HepG2 (cell line): ENCODE measurements at regions not wholly inside any gene's neighbourhood (a gene's known extent, or its start where the extent isn't known, plus 50 kb on each side); places are given as distances from the start of the nearest gene placed in this dataset.

Experiments used
- AGO2 ChIP-seq: fragments of 200-400 bp; formaldehyde crosslinking; optimal IDR thresholded peaks from 2 replicates; pipeline ENCODE3; 2017; ENCODE audit warnings: mild to moderate bottlenecking, low read depth, low read length, moderate library complexity
- FOXC1 ChIP-seq: sonication (generic); formaldehyde crosslinking; IDR thresholded peaks from 2 replicates; pipeline ENCODE4 v1.8.0; 2022; ENCODE audit warnings: mild to moderate bottlenecking, missing genetic modification reagents, borderline replicate concordance
- FOXO1 ChIP-seq: sonication (generic); formaldehyde crosslinking; IDR thresholded peaks from 2 replicates; pipeline ENCODE4 v1.4.0; 2020; ENCODE audit warnings: missing genetic modification reagents
- FOXP1 ChIP-seq, 2 experiments: fragments of 450-650 bp in 1 of 2; IDR thresholded peaks; 2 replicates each; pipeline ENCODE4 v1.6.1; 2017 to 2018; ENCODE audit warnings: antibody characterized with exemption in 1 of 2
- HDAC1 ChIP-seq: sonication (generic); formaldehyde crosslinking; IDR thresholded peaks from 2 replicates; pipeline ENCODE4 v1.5.1; 2020; ENCODE audit warnings: mild to moderate bottlenecking, missing genetic modification reagents
- NCOA2 ChIP-seq: sonication (generic); formaldehyde crosslinking; IDR thresholded peaks from 2 replicates; pipeline ENCODE4 v1.8.0; 2022; ENCODE audit warnings: inconsistent platforms
- NFKBIZ ChIP-seq: IDR thresholded peaks from 2 replicates; pipeline ENCODE4 v1.6.1; 2018; ENCODE audit warnings: missing genetic modification reagents, missing compliant biosample characterization
- RAD51 ChIP-seq: fragments of 450-650 bp; IDR thresholded peaks from 2 replicates; pipeline ENCODE4 v1.6.1; 2016; ENCODE audit warnings: borderline replicate concordance
- RBAK ChIP-seq: sonication (generic); formaldehyde crosslinking; IDR thresholded peaks from 2 replicates; pipeline ENCODE4 v1.5.1; 2020; ENCODE audit warnings: mild to moderate bottlenecking, missing genetic modification reagents
- SPEN ChIP-seq: sonication (generic); formaldehyde crosslinking; IDR thresholded peaks from 2 replicates; pipeline ENCODE4 v1.5.1; 2020; ENCODE audit warnings: low read depth, mild to moderate bottlenecking, missing genetic modification reagents
- STAG1 ChIP-seq: sonication (generic); formaldehyde crosslinking; IDR thresholded peaks from 2 replicates; pipeline ENCODE4 v1.4.0; 2020; ENCODE audit warnings: missing genetic modification reagents
- TCF7 ChIP-seq: sonication (generic); IDR thresholded peaks from 2 replicates; pipeline ENCODE4 v1.6.1; 2016; ENCODE audit warnings: antibody characterized with exemption, low read depth
- ZNF260 ChIP-seq: sonication (generic); formaldehyde crosslinking; IDR thresholded peaks from 2 replicates; pipeline ENCODE4 v1.4.0; 2020; ENCODE audit warnings: missing genetic modification reagents, low read depth, mild to moderate bottlenecking, borderline replicate concordance
- ZNF562 ChIP-seq: sonication (generic); formaldehyde crosslinking; IDR thresholded peaks from 2 replicates; pipeline ENCODE4 v1.8.0; 2022; ENCODE audit warnings: missing genetic modification reagents, borderline replicate concordance
- ZNF672 ChIP-seq: sonication (generic); formaldehyde crosslinking; IDR thresholded peaks from 2 replicates; pipeline ENCODE4 v1.8.1; 2022; ENCODE audit warnings: missing genetic modification reagents
- ZNF768 ChIP-seq: sonication (generic); formaldehyde crosslinking; IDR thresholded peaks from 2 replicates; pipeline ENCODE4 v1.4.0; 2020; ENCODE audit warnings: missing genetic modification reagents
- ZNF777 ChIP-seq: sonication (generic); formaldehyde crosslinking; IDR thresholded peaks from 2 replicates; pipeline ENCODE4 v1.4.0; 2020; ENCODE audit warnings: missing genetic modification reagents
- TF ChIP-seq, protein P1 (sequence below): sonication (generic); formaldehyde crosslinking; IDR thresholded peaks from 2 replicates; pipeline ENCODE4 v1.8.0; 2022; ENCODE audit warnings: mild to moderate bottlenecking, missing genetic modification reagents; ENCODE audit not compliant: insufficient replicate concordance
- TF ChIP-seq, protein P2 (sequence below): IDR thresholded peaks from 2 replicates; pipeline ENCODE4 v1.6.1; 2016; ENCODE audit warnings: low read depth, control low read depth
- TF ChIP-seq, protein P3 (sequence below): sonication (generic); formaldehyde crosslinking; IDR thresholded peaks from 2 replicates; pipeline ENCODE4 v1.8.1; 2022; ENCODE audit warnings: low read depth, mild to moderate bottlenecking, missing genetic modification reagents
- TF ChIP-seq, protein P4 (sequence below): sonication (generic); formaldehyde crosslinking; IDR thresholded peaks from 2 replicates; pipeline ENCODE4 v1.8.0; 2022; ENCODE audit warnings: low read depth, missing genetic modification reagents
- TF ChIP-seq, protein P5 (sequence below): sonication (generic); formaldehyde crosslinking; IDR thresholded peaks from 2 replicates; pipeline ENCODE4 v1.8.0; 2022; ENCODE audit warnings: mild to moderate bottlenecking, missing genetic modification reagents, borderline replicate concordance

DNA sequence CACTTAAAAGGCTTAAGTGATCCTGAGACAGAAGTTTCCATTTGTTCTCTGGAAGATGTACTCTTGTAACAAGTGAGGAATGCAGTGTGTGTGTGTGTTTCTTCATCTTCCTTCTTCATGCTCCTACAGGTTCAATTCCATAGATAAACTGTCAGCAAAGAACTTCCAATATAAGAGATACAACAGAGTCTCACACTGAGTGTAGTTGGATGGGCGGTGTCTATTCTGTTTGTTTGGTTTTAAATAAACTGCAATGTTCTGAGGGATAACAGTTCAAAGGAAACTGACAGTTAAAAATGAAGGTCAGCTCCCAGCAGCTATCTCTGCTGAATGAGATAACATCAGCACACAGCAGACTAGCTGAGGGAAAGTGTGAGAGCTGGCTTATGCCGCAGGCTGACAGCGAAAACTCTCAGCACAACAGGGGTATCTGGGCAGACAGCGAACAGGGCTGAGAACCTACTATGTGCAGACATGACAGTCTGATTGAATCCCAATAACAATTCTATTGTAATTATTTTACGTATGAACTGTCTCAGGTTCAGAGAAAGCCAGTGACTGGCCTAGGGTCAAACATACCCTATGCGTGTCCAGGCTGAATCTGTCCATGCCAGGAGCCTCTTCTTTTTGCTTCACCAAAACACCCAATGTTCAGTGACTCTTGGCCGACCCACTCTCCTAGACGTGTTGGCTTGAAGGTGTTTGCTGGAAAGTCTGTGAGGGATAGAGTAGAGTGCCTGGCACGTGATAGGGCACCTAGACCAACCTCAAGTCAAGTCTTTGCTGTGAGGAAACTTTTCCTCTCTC lies 201.9 kb upstream of the TRIB2 start (continued):
- TF ChIP-seq, protein P1, sequence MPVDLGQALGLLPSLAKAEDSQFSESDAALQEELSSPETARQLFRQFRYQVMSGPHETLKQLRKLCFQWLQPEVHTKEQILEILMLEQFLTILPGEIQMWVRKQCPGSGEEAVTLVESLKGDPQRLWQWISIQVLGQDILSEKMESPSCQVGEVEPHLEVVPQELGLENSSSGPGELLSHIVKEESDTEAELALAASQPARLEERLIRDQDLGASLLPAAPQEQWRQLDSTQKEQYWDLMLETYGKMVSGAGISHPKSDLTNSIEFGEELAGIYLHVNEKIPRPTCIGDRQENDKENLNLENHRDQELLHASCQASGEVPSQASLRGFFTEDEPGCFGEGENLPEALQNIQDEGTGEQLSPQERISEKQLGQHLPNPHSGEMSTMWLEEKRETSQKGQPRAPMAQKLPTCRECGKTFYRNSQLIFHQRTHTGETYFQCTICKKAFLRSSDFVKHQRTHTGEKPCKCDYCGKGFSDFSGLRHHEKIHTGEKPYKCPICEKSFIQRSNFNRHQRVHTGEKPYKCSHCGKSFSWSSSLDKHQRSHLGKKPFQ (CRISPR knock-in tag): no peak
- TF ChIP-seq, protein P2, sequence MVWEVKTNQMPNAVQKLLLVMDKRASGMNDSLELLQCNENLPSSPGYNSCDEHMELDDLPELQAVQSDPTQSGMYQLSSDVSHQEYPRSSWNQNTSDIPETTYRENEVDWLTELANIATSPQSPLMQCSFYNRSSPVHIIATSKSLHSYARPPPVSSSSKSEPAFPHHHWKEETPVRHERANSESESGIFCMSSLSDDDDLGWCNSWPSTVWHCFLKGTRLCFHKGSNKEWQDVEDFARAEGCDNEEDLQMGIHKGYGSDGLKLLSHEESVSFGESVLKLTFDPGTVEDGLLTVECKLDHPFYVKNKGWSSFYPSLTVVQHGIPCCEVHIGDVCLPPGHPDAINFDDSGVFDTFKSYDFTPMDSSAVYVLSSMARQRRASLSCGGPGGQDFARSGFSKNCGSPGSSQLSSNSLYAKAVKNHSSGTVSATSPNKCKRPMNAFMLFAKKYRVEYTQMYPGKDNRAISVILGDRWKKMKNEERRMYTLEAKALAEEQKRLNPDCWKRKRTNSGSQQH (CRISPR knock-in tag): no peak
- TF ChIP-seq, protein P3, sequence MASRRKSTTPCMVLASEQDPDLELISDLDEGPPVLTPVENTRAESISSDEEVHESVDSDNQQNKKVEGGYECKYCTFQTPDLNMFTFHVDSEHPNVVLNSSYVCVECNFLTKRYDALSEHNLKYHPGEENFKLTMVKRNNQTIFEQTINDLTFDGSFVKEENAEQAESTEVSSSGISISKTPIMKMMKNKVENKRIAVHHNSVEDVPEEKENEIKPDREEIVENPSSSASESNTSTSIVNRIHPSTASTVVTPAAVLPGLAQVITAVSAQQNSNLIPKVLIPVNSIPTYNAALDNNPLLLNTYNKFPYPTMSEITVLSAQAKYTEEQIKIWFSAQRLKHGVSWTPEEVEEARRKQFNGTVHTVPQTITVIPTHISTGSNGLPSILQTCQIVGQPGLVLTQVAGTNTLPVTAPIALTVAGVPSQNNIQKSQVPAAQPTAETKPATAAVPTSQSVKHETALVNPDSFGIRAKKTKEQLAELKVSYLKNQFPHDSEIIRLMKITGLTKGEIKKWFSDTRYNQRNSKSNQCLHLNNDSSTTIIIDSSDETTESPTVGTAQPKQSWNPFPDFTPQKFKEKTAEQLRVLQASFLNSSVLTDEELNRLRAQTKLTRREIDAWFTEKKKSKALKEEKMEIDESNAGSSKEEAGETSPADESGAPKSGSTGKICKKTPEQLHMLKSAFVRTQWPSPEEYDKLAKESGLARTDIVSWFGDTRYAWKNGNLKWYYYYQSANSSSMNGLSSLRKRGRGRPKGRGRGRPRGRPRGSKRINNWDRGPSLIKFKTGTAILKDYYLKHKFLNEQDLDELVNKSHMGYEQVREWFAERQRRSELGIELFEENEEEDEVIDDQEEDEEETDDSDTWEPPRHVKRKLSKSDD: no peak
- TF ChIP-seq TCF7 (peak; percentile 77), SPEN (CRISPR knock-in tag) (no peak), ZNF768 (no peak), RBAK (CRISPR knock-in tag) (no peak), ZNF260 (CRISPR knock-in tag) (no peak), FOXC1 (CRISPR knock-in tag) (no peak), NFKBIZ (CRISPR knock-in tag) (no peak), FOXP1 (IDR thresholded peaks at IDR 0.05) (no peak), FOXP1 (CRISPR knock-in tag; IDR thresholded peaks at IDR 0.05) (peak; percentile 53; the same call in 1 of the 2 replicates), NCOA2 (CRISPR knock-in tag) (peak; percentile 76), FOXO1 (no peak), ZNF777 (CRISPR knock-in tag) (no peak), ZNF672 (no peak), AGO2 (no peak), ZNF562 (CRISPR knock-in tag) (no peak), RAD51 (no peak), HDAC1 (CRISPR knock-in tag) (no peak), STAG1 (no peak)
- TF ChIP-seq, protein P4, sequence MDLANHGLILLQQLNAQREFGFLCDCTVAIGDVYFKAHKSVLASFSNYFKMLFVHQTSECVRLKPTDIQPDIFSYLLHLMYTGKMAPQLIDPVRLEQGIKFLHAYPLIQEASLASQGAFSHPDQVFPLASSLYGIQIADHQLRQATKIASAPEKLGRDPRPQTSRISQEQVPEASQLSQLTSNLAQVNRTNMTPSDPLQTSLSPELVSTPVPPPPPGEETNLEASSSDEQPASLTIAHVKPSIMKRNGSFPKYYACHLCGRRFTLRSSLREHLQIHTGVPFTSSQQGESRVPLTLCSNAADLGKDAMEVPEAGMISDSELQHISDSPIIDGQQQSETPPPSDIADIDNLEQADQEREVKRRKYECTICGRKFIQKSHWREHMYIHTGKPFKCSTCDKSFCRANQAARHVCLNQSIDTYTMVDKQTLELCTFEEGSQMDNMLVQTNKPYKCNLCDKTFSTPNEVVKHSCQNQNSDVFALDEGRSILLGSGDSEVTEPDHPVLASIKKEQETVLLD (CRISPR knock-in tag): no peak
- TF ChIP-seq, protein P5, sequence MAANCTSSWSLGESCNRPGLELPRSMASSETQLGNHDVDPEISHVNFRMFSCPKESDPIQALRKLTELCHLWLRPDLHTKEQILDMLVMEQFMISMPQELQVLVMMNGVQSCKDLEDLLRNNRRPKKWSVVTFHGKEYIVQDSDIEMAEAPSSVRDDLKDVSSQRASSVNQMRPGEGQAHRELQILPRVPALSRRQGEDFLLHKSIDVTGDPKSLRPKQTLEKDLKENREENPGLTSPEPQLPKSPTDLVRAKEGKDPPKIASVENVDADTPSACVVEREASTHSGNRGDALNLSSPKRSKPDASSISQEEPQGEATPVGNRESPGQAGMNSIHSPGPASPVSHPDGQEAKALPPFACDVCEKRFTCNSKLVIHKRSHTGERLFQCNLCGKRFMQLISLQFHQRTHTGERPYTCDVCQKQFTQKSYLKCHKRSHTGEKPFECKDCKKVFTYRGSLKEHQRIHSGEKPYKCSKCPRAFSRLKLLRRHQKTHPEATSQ (CRISPR knock-in tag): no peak
